HS-5 (cell line): ENCODE measurements at regions not wholly inside any gene's neighbourhood (a gene's known extent, or its start where the extent isn't known, plus 50 kb on each side); places are given as distances from the start of the nearest gene placed in this dataset.
"Not testable (repeated sequence)": the region's sequence is repeated elsewhere in the genome, so short reads cannot be mapped to it uniquely, and the experiment has no call there.

Experiments
- DNase-seq: peaks from one replicate; pipeline ENCODE4 v3.0.0-alpha.2; 2012; ENCODE audit warnings: low read depth

GRCh38 chr4:188435381-188435780, 296.1 kb downstream of the TRIML1 start:
- no peak for DNase-seq

GRCh38 chr4:188437535-188437934, 298.3 kb downstream of the TRIML1 start:
- no peak for DNase-seq

- not testable (repeated sequence) for DNase-seq
Measured at GRCh38 chr4:188438391-188438824, 299.2 kb downstream of the TRIML1 start.

GRCh38 chr4:188439641-188440311, 300.5 kb downstream of the TRIML1 start:
- DNase-seq = no peak

GRCh38 chr4:188444500-188444899, 305.3 kb downstream of the TRIML1 start:
- DNase-seq = no peak

GRCh38 chr4:188448996-188449395, 309.8 kb downstream of the TRIML1 start:
- DNase-seq = peak; percentile 6

- DNase-seq = no peak
Measured at GRCh38 chr4:188450571-188450970, 311.3 kb downstream of the TRIML1 start.

GRCh38 chr4:188452097-188452496, 312.9 kb downstream of the TRIML1 start:
- no peak for DNase-seq

- DNase-seq = no peak
Measured at GRCh38 chr4:188454575-188454974, 315.3 kb downstream of the TRIML1 start.

GRCh38 chr4:188455062-188455752, 316.0 kb downstream of the TRIML1 start:
- DNase-seq = peak; percentile 13

- no peak for DNase-seq
Measured at GRCh38 chr4:188459381-188459780, 320.1 kb downstream of the TRIML1 start.

- no peak for DNase-seq
Measured at GRCh38 chr4:188463909-188464308, 324.7 kb downstream of the TRIML1 start.

GRCh38 chr4:188466001-188466400, 326.8 kb downstream of the TRIML1 start:
- DNase-seq = no peak

- DNase-seq = no peak
Measured at GRCh38 chr4:188484256-188484655, 345.0 kb downstream of the TRIML1 start.

GRCh38 chr4:188485906-188486305, 346.7 kb downstream of the TRIML1 start:
- no peak for DNase-seq

- DNase-seq = no peak
Measured at GRCh38 chr4:188492886-188493285, 353.6 kb downstream of the TRIML1 start.

- no peak for DNase-seq
Measured at GRCh38 chr4:188495169-188495568, 355.9 kb downstream of the TRIML1 start.

GRCh38 chr4:188511431-188511830, 372.2 kb downstream of the TRIML1 start:
- no peak for DNase-seq

GRCh38 chr4:188532751-188533150, 393.5 kb downstream of the TRIML1 start:
- no peak for DNase-seq

- no peak for DNase-seq
Measured at GRCh38 chr4:188534297-188534696, 395.1 kb downstream of the TRIML1 start.

- DNase-seq = no peak
Measured at GRCh38 chr4:188534917-188535316, 395.7 kb downstream of the TRIML1 start.

- DNase-seq = no peak
Measured at GRCh38 chr4:188536826-188537225, 397.6 kb downstream of the TRIML1 start.

- no peak for DNase-seq
Measured at GRCh38 chr4:188550296-188550695, 411.1 kb downstream of the TRIML1 start.

- no peak for DNase-seq
Measured at GRCh38 chr4:188551156-188551555, 411.9 kb downstream of the TRIML1 start.
